Peyer's patch (tissue), 4 donors: ENCODE measurements at regions not wholly inside any gene's neighbourhood (a gene's known extent, or its start where the extent isn't known, plus 50 kb on each side); places are given as distances from the start of the nearest gene placed in this dataset.

Experiments
- CTCF ChIP-seq, 6 experiments: fragments of 450-650 bp in 4 of 6; fragments of 200-600 bp in 2 of 6; sonication (generic) in 1 of 6; IDR thresholded peaks; one replicate each; pipeline ENCODE4 v1.5.1; 2017 to 2019; ENCODE audit warnings: antibody characterized with exemption in 6 of 6, mild to moderate bottlenecking in 3 of 6, moderate library complexity in 1 of 6
- POLR2A ChIP-seq, 2 donors: fragments of 450-650 bp; IDR thresholded peaks; one replicate each; pipeline ENCODE4 v1.5.1; 2017; ENCODE audit warnings: antibody characterized with exemption in 2 of 2, mild to moderate bottlenecking in 2 of 2, moderate library complexity in 2 of 2

GRCh38 chr3:178318340-178318739, 217.9 kb upstream of the KCNMB2 start:
- no peak for TF ChIP-seq CTCF (IDR thresholded peaks at IDR 0.05)
- TF ChIP-seq POLR2A (IDR thresholded peaks at IDR 0.05), result no peak
